IMR-90 (cell line): ENCODE measurements at regions not wholly inside any gene's neighbourhood (a gene's known extent, or its start where the extent isn't known, plus 50 kb on each side); places are given as distances from the start of the nearest gene placed in this dataset.

Source experiments
- ATAC-seq: fragments of 200-7000 bp; cut with Tn5 transposase; 2 replicates; pipeline ENCODE4 v1.9.1; 2020; ENCODE audit warnings: low read depth, mild to moderate bottlenecking, moderate library complexity
- BruUV-seq: library from RNA; stranded (reverse); fragments of 400-500 nt; replicated peaks from 2 replicates; lab custom pipeline; 2021; lab: Mats Ljungman, UMichigan
- CTCF ChIA-PET: fragments of 300-600 bp; formaldehyde crosslinking; extraction: SDS; loops from one replicate; lab custom pipeline; 2021; ENCODE audit warnings: antibody characterized with exemption; lab: Yijun Ruan, JAX
- POLR2A ChIA-PET: fragments of 300-600 bp; sonication (Branson Sonifier 250); formaldehyde crosslinking; loops from one replicate; lab custom pipeline; 2022; ENCODE audit warnings: antibody characterized with exemption; ENCODE audit not compliant: unreplicated experiment; lab: Charles Lee
- DNase-seq: peaks from one replicate; pipeline ENCODE4 v3.0.0; 2013
- H2AFZ ChIP-seq: replicated peaks from 2 replicates; pipeline ENCODE3; 2013; ENCODE audit warnings: low read length, mild to moderate bottlenecking; ENCODE audit not compliant: poor library complexity
- H2AK5ac ChIP-seq: 2 replicates; pipeline ENCODE4 v1.6.1; 2013; ENCODE audit warnings: low read depth, low read length, inconsistent platforms
- H2AK9ac ChIP-seq: replicated peaks from 2 replicates; pipeline ENCODE3; 2013; ENCODE audit warnings: mild to moderate bottlenecking, low read depth, low read length, moderate library complexity; ENCODE audit not compliant: poor library complexity
- H2BK120ac ChIP-seq: 2 replicates; pipeline ENCODE4 v1.6.1; 2013; ENCODE audit warnings: low read depth, low read length, inconsistent platforms
- H2BK15ac ChIP-seq: 3 replicates; pipeline ENCODE4 v1.6.1; 2013; ENCODE audit warnings: low read depth, low read length, inconsistent platforms
- H2BK20ac ChIP-seq: 2 replicates; pipeline ENCODE4 v1.6.1; 2013; ENCODE audit warnings: low read depth, mild to moderate bottlenecking, inconsistent platforms, low read length, moderate library complexity
- H2BK5ac ChIP-seq: 2 replicates; pipeline ENCODE4 v1.6.1; 2013; ENCODE audit warnings: mild to moderate bottlenecking, low read depth, low read length, inconsistent platforms; ENCODE audit not compliant: poor library complexity, severe bottlenecking
- H3K14ac ChIP-seq: replicated peaks from 2 replicates; pipeline ENCODE4 v1.6.1; 2013; ENCODE audit warnings: low read depth, low read length, inconsistent platforms
- H3K18ac ChIP-seq: 2 replicates; pipeline ENCODE4 v1.6.1; 2013; ENCODE audit warnings: low read depth, low read length, control low read depth
- H3K23ac ChIP-seq: 2 replicates; pipeline ENCODE4 v1.6.1; 2013; ENCODE audit warnings: low read depth, low read length, inconsistent platforms
- H3K27ac ChIP-seq: 2 replicates; pipeline ENCODE4 v1.5.1; 2013; ENCODE audit warnings: mild to moderate bottlenecking, control low read depth, low read length; ENCODE audit not compliant: insufficient read depth
- H3K27me3 ChIP-seq: 2 replicates; pipeline ENCODE4 v1.6.1; 2013; ENCODE audit warnings: low read length; ENCODE audit not compliant: control insufficient read depth, insufficient read depth
- H3K36me3 ChIP-seq: 2 replicates; pipeline ENCODE4 v1.6.1; 2013; ENCODE audit warnings: low read length, mixed read lengths; ENCODE audit not compliant: control insufficient read depth, insufficient read depth
- H3K4ac ChIP-seq: 2 replicates; pipeline ENCODE4 v1.6.1; 2013; ENCODE audit warnings: low read depth, low read length, inconsistent platforms
- H3K4me1 ChIP-seq: 2 replicates; pipeline ENCODE4 v1.6.1; 2013; ENCODE audit warnings: low read length, mixed read lengths; ENCODE audit not compliant: control insufficient read depth, insufficient read depth
- H3K4me2 ChIP-seq: 2 replicates; pipeline ENCODE4 v1.6.1; 2013; ENCODE audit warnings: low read depth, mild to moderate bottlenecking, control low read depth, low read length, moderate library complexity
- H3K4me3 ChIP-seq: 2 replicates; pipeline ENCODE4 v1.5.1; 2013; ENCODE audit warnings: low read depth, mild to moderate bottlenecking, control low read depth, low read length, moderate library complexity; ENCODE audit not compliant: insufficient read depth
- H3K56ac ChIP-seq: 2 replicates; pipeline ENCODE4 v1.6.1; 2013; ENCODE audit warnings: low read length, inconsistent platforms; ENCODE audit not compliant: insufficient read depth; ENCODE audit errors: extremely low read depth
- H3K79me1 ChIP-seq, 2 experiments: 2 replicates each; pipeline ENCODE4 v1.6.1; 2013; ENCODE audit warnings: low read length in 2 of 2, inconsistent platforms in 1 of 2, low read depth in 1 of 2
- H3K9ac ChIP-seq: 2 replicates; pipeline ENCODE4 v1.6.1; 2013; ENCODE audit warnings: low read depth, low read length, control low read depth
- H3K9me1 ChIP-seq: 2 replicates; pipeline ENCODE4 v1.6.1; 2013; ENCODE audit warnings: low read length, inconsistent platforms; ENCODE audit not compliant: insufficient read depth
- H3K9me3 ChIP-seq: 2 replicates; pipeline ENCODE4 v1.6.1; 2013; ENCODE audit warnings: low read length; ENCODE audit not compliant: control insufficient read depth, insufficient read depth
- H4K20me1 ChIP-seq: 2 replicates; pipeline ENCODE4 v1.6.1; 2013; ENCODE audit warnings: low read length, inconsistent platforms; ENCODE audit not compliant: insufficient read depth
- H4K5ac ChIP-seq: 2 replicates; pipeline ENCODE4 v1.6.1; 2013; ENCODE audit warnings: mild to moderate bottlenecking, low read depth, low read length, control low read depth
- H4K8ac ChIP-seq, 2 experiments: 2 replicates each; pipeline ENCODE4 v1.6.1; 2013; ENCODE audit warnings: low read depth in 2 of 2, low read length in 2 of 2, control low read depth in 1 of 2, inconsistent platforms in 1 of 2
- H4K91ac ChIP-seq: 2 replicates; pipeline ENCODE4 v1.6.1; 2013; ENCODE audit warnings: low read depth, low read length, inconsistent platforms; ENCODE audit not compliant: insufficient read depth
- BHLHE40 ChIP-seq: fragments of 150-350 bp; IDR thresholded peaks from 2 replicates; pipeline ENCODE4 v1.6.1; 2016; ENCODE audit warnings: mild to moderate bottlenecking, low read depth, low read length
- CEBPB ChIP-seq: IDR thresholded peaks from 2 replicates; pipeline ENCODE4 v1.6.1; 2012; ENCODE audit warnings: low read depth, low read length, improper control_type of control experiment
- CHD1 ChIP-seq: IDR thresholded peaks from 2 replicates; pipeline ENCODE4 v1.6.1; 2012; ENCODE audit warnings: low read depth, low read length, improper control_type of control experiment
- FOS ChIP-seq: fragments of 150-350 bp; IDR thresholded peaks from 2 replicates; pipeline ENCODE4 v1.6.1; 2016; ENCODE audit warnings: low read depth, low read length
- MAFK ChIP-seq: IDR thresholded peaks from 2 replicates; pipeline ENCODE4 v1.6.1; 2012; ENCODE audit warnings: low read depth, low read length, improper control_type of control experiment
- MXI1 ChIP-seq: IDR thresholded peaks from 2 replicates; pipeline ENCODE4 v1.6.1; 2012; ENCODE audit warnings: low read depth, mild to moderate bottlenecking, low read length, moderate library complexity, borderline replicate concordance
- NFE2L2 ChIP-seq: fragments of 150-350 bp; IDR thresholded peaks from 2 replicates; pipeline ENCODE4 v1.6.1; 2016; ENCODE audit warnings: low read depth, mild to moderate bottlenecking, low read length
- RAD21 ChIP-seq: IDR thresholded peaks from 2 replicates; pipeline ENCODE4 v1.6.1; 2012; ENCODE audit warnings: low read length, improper control_type of control experiment
- RCOR1 ChIP-seq: IDR thresholded peaks from 2 replicates; pipeline ENCODE4 v1.6.1; 2012; ENCODE audit warnings: mild to moderate bottlenecking, low read length, improper control_type of control experiment; ENCODE audit not compliant: insufficient replicate concordance
- RFX5 ChIP-seq: IDR thresholded peaks from 2 replicates; pipeline ENCODE4 v1.8.0; 2012; ENCODE audit warnings: low read depth, mild to moderate bottlenecking, low read length, moderate library complexity
- SMC3 ChIP-seq: fragments of 150-350 bp; IDR thresholded peaks from 2 replicates; pipeline ENCODE4 v1.6.1; 2016; ENCODE audit warnings: low read depth, mild to moderate bottlenecking, antibody characterized with exemption, low read length, moderate library complexity
- WGBS, 2 experiments: methylation state at CpG; one replicate each; pipeline versions ENCODE4 v1.1.5 to v1.1.7; 2013; ENCODE audit warnings: missing lambda C conversion rate in 2 of 2; ENCODE audit not compliant: insufficient read length in 1 of 2; ENCODE audit errors: extremely low coverage in 2 of 2; 5-methylcytosine and 5-hydroxymethylcytosine counted together
- dilution Hi-C: fragments of 300-500 bp; cut with HindIII; formaldehyde crosslinking; loops from one replicate; pipeline ENCODE4 v1.14.3; 2018; ENCODE audit warnings: low sequenced_read_pairs; ENCODE audit not compliant: unreplicated experiment
- in situ Hi-C: fragments of 300-500 bp; cut with MboI; formaldehyde crosslinking; loops from 3 replicates; pipeline ENCODE4 v1.14.3; 2019; ENCODE audit warnings: low sequenced_read_pairs, inconsistent platforms, mixed read lengths
- intact Hi-C: fragments of 100-400 bp; cut with micrococcal nuclease; formaldehyde crosslinking; loops from 2 replicates; pipeline ENCODE4 v1.10.0; 2022
- TF ChIP-seq, protein P1 (sequence below): conservative IDR thresholded peaks from 2 replicates; pipeline ENCODE4 v1.5.1; 2012; ENCODE audit warnings: mild to moderate bottlenecking, low read depth, low read length, improper control_type of control experiment
- TF ChIP-seq, protein P2 (sequence below): fragments of 150-350 bp; IDR thresholded peaks from 2 replicates; pipeline ENCODE4 v1.6.1; 2016; ENCODE audit warnings: low read depth, mild to moderate bottlenecking, low read length, moderate library complexity, borderline replicate concordance
- TF ChIP-seq, protein P3 (sequence below): fragments of 150-350 bp; IDR thresholded peaks from 2 replicates; pipeline ENCODE4 v1.6.1; 2017; ENCODE audit warnings: mild to moderate bottlenecking, antibody characterized with exemption, low read length, low read depth

DNA sequence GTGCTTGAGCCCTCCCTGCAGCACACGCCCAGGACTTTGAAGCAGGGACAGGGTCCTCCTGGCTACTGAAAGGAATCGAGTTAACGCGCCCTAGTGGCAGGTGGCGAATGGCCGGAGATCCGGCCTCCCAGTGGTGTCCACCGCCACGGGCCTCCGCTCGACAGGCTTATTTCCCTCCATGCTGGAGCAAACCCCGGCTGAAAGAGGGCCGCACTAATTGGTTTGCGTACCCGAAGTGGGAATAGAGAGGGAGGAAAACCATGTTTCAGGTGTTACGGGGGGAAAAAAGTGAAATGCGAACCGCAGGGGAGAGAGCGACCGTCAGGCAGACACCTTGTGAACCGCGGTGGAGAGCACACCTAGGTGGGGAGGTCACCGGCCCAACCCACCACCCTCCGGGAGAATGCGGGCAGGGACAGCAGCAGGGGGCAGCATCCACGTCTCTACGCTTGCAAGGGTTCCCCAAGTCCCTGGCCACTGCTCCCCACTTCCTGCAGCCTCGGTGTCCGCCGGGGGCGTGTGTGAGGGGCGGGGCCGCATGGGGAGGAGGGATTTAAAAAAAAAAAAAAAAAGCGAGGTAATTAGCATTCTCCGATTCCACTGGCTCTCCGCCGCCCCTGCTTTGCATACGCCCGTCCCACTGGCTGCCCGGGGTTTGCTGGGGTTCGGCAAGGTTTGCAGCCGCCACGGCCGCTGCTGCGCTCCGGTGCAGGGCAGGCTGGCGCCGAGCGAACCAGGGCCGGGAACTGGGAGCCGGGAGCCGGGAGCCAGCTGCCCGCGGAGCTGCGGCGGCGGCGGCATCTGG is 224.6 kb upstream of the CRY1 start:
- Histone ChIP-seq H3K4me2 (peak overlapping the region; percentile 88), H3K4me3 (peak overlapping the region; percentile 48), H2AK9ac (peak overlapping the region; percentile 70), H2BK5ac (no peak overlapping the region), H2BK20ac (no peak overlapping the region), H3K23ac (no peak overlapping the region), H3K56ac (no peak overlapping the region), H2AK5ac (no peak overlapping the region), H3K18ac (no peak overlapping the region), H2BK120ac (no peak overlapping the region), H3K9me1 (no peaks in the 10 kb centered on the region), H4K5ac (no peak overlapping the region), H2AFZ (peak overlapping the region; percentile 90), H3K4me1 (no peaks in the 10 kb centered on the region; the same call in 1 of the 2 replicates), H4K20me1 (no peaks in the 10 kb centered on the region), H3K14ac (no peak overlapping the region), H3K79me1 (no peaks in the 10 kb centered on the region), H3K9me3 (no peaks in the 10 kb centered on the region), H4K91ac (no peak overlapping the region), H3K36me3 (no peaks in the 10 kb centered on the region), H3K27me3 (peaks cover 19% of the 10 kb centered on the region), H4K8ac (no peak overlapping the region), H3K4ac (no peak overlapping the region), H3K27ac (no peak overlapping the region; the same call in 1 of the 2 replicates), H2BK15ac (no peak overlapping the region), H3K9ac (no peak overlapping the region)
- in situ Hi-C loops (loop anchor here (10.0 kb wide), 2 partner anchors 183 to 297 kb away; no protein-coding TSS in a partner anchor), dilution Hi-C loops (no loop called here), intact Hi-C loops (loop anchor here (1.0 to 2.0 kb wide), 3 partner anchors 85 to 289 kb away; no protein-coding TSS in a partner anchor)
- CTCF ChIA-PET: interaction anchor here (1.1 kb wide), 1 partner anchor 186 kb away, joined by 4 read pairs; no protein-coding TSS in a partner anchor
- peak; percentile 94 for ATAC-seq
- no TSS peak for BruUV-seq
- DNase-seq: peak; percentile 88
- WGBS, 2 experiments: 0% methylated on average over 22 of the region's 58 CpGs; no CpG with 5 or more reads in 1 of the 2 experiments
- POLR2A ChIA-PET: no interaction called here
- TF ChIP-seq CHD1 (no peak), CEBPB (no peak), RCOR1 (no peak), RFX5 (no peak), MAFK (no peak), NFE2L2 (no peak), BHLHE40 (no peak), FOS (no peak), MXI1 (0 out of 2 replicates have a peak, but pooled peaks have one; percentile 25), SMC3 (0 out of 2 replicates have a peak, but pooled peaks have one; percentile 11), RAD21 (0 out of 2 replicates have a peak, but pooled peaks have one; percentile 6)
- TF ChIP-seq, protein P1, sequence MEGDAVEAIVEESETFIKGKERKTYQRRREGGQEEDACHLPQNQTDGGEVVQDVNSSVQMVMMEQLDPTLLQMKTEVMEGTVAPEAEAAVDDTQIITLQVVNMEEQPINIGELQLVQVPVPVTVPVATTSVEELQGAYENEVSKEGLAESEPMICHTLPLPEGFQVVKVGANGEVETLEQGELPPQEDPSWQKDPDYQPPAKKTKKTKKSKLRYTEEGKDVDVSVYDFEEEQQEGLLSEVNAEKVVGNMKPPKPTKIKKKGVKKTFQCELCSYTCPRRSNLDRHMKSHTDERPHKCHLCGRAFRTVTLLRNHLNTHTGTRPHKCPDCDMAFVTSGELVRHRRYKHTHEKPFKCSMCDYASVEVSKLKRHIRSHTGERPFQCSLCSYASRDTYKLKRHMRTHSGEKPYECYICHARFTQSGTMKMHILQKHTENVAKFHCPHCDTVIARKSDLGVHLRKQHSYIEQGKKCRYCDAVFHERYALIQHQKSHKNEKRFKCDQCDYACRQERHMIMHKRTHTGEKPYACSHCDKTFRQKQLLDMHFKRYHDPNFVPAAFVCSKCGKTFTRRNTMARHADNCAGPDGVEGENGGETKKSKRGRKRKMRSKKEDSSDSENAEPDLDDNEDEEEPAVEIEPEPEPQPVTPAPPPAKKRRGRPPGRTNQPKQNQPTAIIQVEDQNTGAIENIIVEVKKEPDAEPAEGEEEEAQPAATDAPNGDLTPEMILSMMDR: no peak
- TF ChIP-seq, protein P2, sequence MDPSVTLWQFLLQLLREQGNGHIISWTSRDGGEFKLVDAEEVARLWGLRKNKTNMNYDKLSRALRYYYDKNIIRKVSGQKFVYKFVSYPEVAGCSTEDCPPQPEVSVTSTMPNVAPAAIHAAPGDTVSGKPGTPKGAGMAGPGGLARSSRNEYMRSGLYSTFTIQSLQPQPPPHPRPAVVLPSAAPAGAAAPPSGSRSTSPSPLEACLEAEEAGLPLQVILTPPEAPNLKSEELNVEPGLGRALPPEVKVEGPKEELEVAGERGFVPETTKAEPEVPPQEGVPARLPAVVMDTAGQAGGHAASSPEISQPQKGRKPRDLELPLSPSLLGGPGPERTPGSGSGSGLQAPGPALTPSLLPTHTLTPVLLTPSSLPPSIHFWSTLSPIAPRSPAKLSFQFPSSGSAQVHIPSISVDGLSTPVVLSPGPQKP: no peak
- TF ChIP-seq, protein P3, sequence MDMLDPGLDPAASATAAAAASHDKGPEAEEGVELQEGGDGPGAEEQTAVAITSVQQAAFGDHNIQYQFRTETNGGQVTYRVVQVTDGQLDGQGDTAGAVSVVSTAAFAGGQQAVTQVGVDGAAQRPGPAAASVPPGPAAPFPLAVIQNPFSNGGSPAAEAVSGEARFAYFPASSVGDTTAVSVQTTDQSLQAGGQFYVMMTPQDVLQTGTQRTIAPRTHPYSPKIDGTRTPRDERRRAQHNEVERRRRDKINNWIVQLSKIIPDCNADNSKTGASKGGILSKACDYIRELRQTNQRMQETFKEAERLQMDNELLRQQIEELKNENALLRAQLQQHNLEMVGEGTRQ: no peak
